MM.1S (cell line): ENCODE measurements at regions not wholly inside any gene's neighbourhood (a gene's known extent, or its start where the extent isn't known, plus 50 kb on each side); places are given as distances from the start of the nearest gene placed in this dataset.

ENCODE experiments used
- EZH2 ChIP-seq: fragments of 300-600 bp; sonication (generic); optimal IDR thresholded peaks from 2 replicates; pipeline ENCODE3; 2017; ENCODE audit warnings: low read depth, mild to moderate bottlenecking, antibody characterized with exemption, low read length, mixed read lengths
- EZH2phosphoT487 ChIP-seq: fragments of 300-600 bp; sonication (generic); IDR thresholded peaks from 2 replicates; pipeline ENCODE4 v1.6.1; 2018; ENCODE audit warnings: antibody characterized with exemption, low read length
- TF ChIP-seq, protein P1 (sequence below): fragments of 300-600 bp; sonication (generic); IDR thresholded peaks from 2 replicates; pipeline ENCODE4 v1.5.1; 2016; ENCODE audit warnings: antibody characterized with exemption, low read length, mixed read lengths

DNA sequence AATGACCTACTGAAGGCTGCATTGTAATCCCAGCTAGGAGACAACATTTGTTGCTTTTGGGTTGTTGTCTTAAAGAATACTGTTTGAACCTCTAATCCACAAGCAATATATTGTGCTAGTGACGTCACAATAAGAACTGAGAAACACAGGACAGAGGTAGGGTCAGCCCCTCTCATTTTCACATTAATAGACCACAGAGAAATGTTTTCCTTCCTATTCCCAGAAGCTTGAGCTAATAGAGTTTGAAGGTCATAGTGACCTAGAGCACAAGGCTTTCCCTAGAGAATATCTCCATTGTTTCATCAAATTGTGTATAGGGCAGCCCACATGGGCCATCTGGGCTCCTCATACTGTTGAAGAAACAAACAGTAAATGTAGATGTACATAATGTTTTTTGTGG, 300.9 kb upstream of the AKR1E2 start:
- TF ChIP-seq EZH2phosphoT487 = no peak
- TF ChIP-seq, protein P1, sequence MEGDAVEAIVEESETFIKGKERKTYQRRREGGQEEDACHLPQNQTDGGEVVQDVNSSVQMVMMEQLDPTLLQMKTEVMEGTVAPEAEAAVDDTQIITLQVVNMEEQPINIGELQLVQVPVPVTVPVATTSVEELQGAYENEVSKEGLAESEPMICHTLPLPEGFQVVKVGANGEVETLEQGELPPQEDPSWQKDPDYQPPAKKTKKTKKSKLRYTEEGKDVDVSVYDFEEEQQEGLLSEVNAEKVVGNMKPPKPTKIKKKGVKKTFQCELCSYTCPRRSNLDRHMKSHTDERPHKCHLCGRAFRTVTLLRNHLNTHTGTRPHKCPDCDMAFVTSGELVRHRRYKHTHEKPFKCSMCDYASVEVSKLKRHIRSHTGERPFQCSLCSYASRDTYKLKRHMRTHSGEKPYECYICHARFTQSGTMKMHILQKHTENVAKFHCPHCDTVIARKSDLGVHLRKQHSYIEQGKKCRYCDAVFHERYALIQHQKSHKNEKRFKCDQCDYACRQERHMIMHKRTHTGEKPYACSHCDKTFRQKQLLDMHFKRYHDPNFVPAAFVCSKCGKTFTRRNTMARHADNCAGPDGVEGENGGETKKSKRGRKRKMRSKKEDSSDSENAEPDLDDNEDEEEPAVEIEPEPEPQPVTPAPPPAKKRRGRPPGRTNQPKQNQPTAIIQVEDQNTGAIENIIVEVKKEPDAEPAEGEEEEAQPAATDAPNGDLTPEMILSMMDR = no peak
- TF ChIP-seq EZH2 = no peak
